NCI-H1417 (cell line): ENCODE measurements at regions not wholly inside any gene's neighbourhood (a gene's known extent, or its start where the extent isn't known, plus 50 kb on each side); places are given as distances from the start of the nearest gene placed in this dataset.

ENCODE experiments used
- DNase-seq, 3 experiments: peaks; one replicate each; lab custom pipeline; 2025; lab: John Stamatoyannopoulos, UW

- no peak for DNase-seq
Observed at GRCh38 chr15:62610265-62610869, 432.2 kb upstream of the TPM1 start.

- no peak for DNase-seq
Observed at GRCh38 chr15:62611002-62611401, 431.5 kb upstream of the TPM1 start.

- DNase-seq: no peak
Observed at GRCh38 chr15:62612183-62612733, 430.3 kb upstream of the TPM1 start.

GRCh38 chr15:62612771-62613170, 429.8 kb upstream of the TPM1 start:
- DNase-seq: no peak

GRCh38 chr15:62616746-62617145, 425.8 kb upstream of the TPM1 start:
- no peak for DNase-seq

- DNase-seq: no peak
Observed at GRCh38 chr15:62617741-62618140, 424.8 kb upstream of the TPM1 start.

- DNase-seq: no peak
Observed at GRCh38 chr15:62618432-62618831, 424.1 kb upstream of the TPM1 start.

- DNase-seq: no peak
Observed at GRCh38 chr15:62618846-62619504, 423.6 kb upstream of the TPM1 start.

GRCh38 chr15:62619526-62619925, 423.0 kb upstream of the TPM1 start:
- no peak for DNase-seq

GRCh38 chr15:62622775-62623174, 419.8 kb upstream of the TPM1 start:
- DNase-seq: no peak

- no peak for DNase-seq
Observed at GRCh38 chr15:62624547-62625378, 417.8 kb upstream of the TPM1 start.

GRCh38 chr15:62625429-62626033, 417.0 kb upstream of the TPM1 start:
- no peak for DNase-seq

- DNase-seq: no peak
Observed at GRCh38 chr15:62626903-62627302, 415.6 kb upstream of the TPM1 start.

GRCh38 chr15:62631076-62631724, 411.3 kb upstream of the TPM1 start:
- DNase-seq: no peak

- DNase-seq: peak in 2 of 3 experiments; percentile 11 to 30
Observed at GRCh38 chr15:62636823-62637573, 405.5 kb upstream of the TPM1 start.

GRCh38 chr15:62637574-62637897, 405.0 kb upstream of the TPM1 start:
- no peak for DNase-seq

- DNase-seq: no peak
Observed at GRCh38 chr15:62637950-62638619, 404.5 kb upstream of the TPM1 start.

- DNase-seq: peak in 1 of 3 experiments; percentile 19
Observed at GRCh38 chr15:62639432-62639831, 403.1 kb upstream of the TPM1 start.

- DNase-seq: no peak
Observed at GRCh38 chr15:62639906-62640605, 402.5 kb upstream of the TPM1 start.

- DNase-seq: no peak
Observed at GRCh38 chr15:62641825-62642224, 400.7 kb upstream of the TPM1 start.
